Thyroid gland (tissue), 4 donors: ENCODE measurements at regions not wholly inside any gene's neighbourhood (a gene's known extent, or its start where the extent isn't known, plus 50 kb on each side); places are given as distances from the start of the nearest gene placed in this dataset.

ENCODE experiments used
- DNase-seq, 2 donors: peaks; one replicate each; pipeline ENCODE4 v3.0.0-alpha.2; 2019
- H3K27ac ChIP-seq, 3 donors: fragments of 200-600 bp; sonication (generic); 1 replicate in 2 of 3; 2 replicates in 1 of 3; pipeline ENCODE4 v1.5.1; 2016 to 2019; ENCODE audit warnings: mild to moderate bottlenecking in 1 of 3, moderate library complexity in 1 of 3
- H3K27me3 ChIP-seq: fragments of 200-600 bp; sonication (generic); one replicate; pipeline ENCODE4 v1.5.1; 2019
- H3K36me3 ChIP-seq, 2 donors: fragments of 200-600 bp; sonication (generic); one replicate each; pipeline ENCODE4 v1.5.1; 2016 to 2019
- H3K4me1 ChIP-seq, 2 donors: fragments of 200-600 bp; sonication (generic); one replicate each; pipeline ENCODE4 v1.5.1; 2017 to 2019
- H3K4me3 ChIP-seq, 3 donors: fragments of 200-600 bp; sonication (generic); replicated peaks in 1 of 3; 1 replicate in 2 of 3; 2 replicates in 1 of 3; pipeline ENCODE4 v1.5.1; 2016; ENCODE audit warnings: mild to moderate bottlenecking in 1 of 3
- H3K9me3 ChIP-seq: fragments of 200-600 bp; sonication (generic); one replicate; pipeline ENCODE4 v1.5.1; 2017
- CTCF ChIP-seq, 6 experiments: fragments of 200-600 bp in 3 of 6; fragments of 450-650 bp in 3 of 6; sonication (generic) in 3 of 6; IDR thresholded peaks; one replicate each; pipeline ENCODE4 v1.5.1; 2016 to 2019; ENCODE audit warnings: antibody characterized with exemption in 6 of 6, mild to moderate bottlenecking in 2 of 6, inconsistent platforms in 1 of 6, moderate library complexity in 1 of 6
- POLR2A ChIP-seq, 2 donors: fragments of 450-650 bp; IDR thresholded peaks; one replicate each; pipeline ENCODE4 v1.6.1; 2017; ENCODE audit warnings: antibody characterized with exemption in 2 of 2, mild to moderate bottlenecking in 2 of 2, moderate library complexity in 1 of 2
- WGBS, 2 donors: methylation state at CpG; one replicate each; pipeline ENCODE4 v1.1.5; 2017; 5-methylcytosine and 5-hydroxymethylcytosine counted together
- intact Hi-C: fragments of 100-400 bp; cut with DNase I; formaldehyde crosslinking; loops from one replicate; pipeline ENCODE4 v1.15.1; 2023

- Histone ChIP-seq H3K4me3 (no peak overlapping the region), H3K9me3 (no peaks in the 10 kb centered on the region), H3K36me3 (no peaks in the 10 kb centered on the region), H3K27ac (no peak overlapping the region), H3K4me1 (no peaks in the 10 kb centered on the region), H3K27me3 (no peaks in the 10 kb centered on the region)
- 74 to 81% methylated on average over 4 of the region's 4 CpGs for WGBS, 2 donors
- DNase-seq, result no peak
- TF ChIP-seq POLR2A (IDR thresholded peaks at IDR 0.05) (no peak), CTCF (IDR thresholded peaks at IDR 0.05) (no peak)
- intact Hi-C loops, result no loop called here
Measured at GRCh38 chr5:17436350-17436749, 61.7 kb upstream of the TAF11L2 start.

- Histone ChIP-seq H3K27ac (no peak overlapping the region), H3K27me3 (no peaks in the 10 kb centered on the region), H3K36me3 (no peaks in the 10 kb centered on the region), H3K4me1 (no peaks in the 10 kb centered on the region), H3K4me3 (no peak overlapping the region), H3K9me3 (no peaks in the 10 kb centered on the region)
- DNase-seq, result no peak
- intact Hi-C loops, result no loop called here
- 72 to 75% methylated on average over 4 of the region's 4 CpGs for WGBS, 2 donors
- TF ChIP-seq POLR2A (IDR thresholded peaks at IDR 0.05), result no peak
Measured at GRCh38 chr5:17436761-17437221, 61.2 kb upstream of the TAF11L2 start.

- no peak for DNase-seq
- TF ChIP-seq CTCF (IDR thresholded peaks at IDR 0.05) (no peak), POLR2A (IDR thresholded peaks at IDR 0.05) (no peak)
- intact Hi-C loops, result no loop called here
Measured at GRCh38 chr5:17438027-17438426, 60.0 kb upstream of the TAF11L2 start.

GRCh38 chr5:17439956-17440355 is 58.1 kb upstream of the TAF11L2 start:
- Histone ChIP-seq H3K9me3 (no peaks in the 10 kb centered on the region), H3K27ac (no peak overlapping the region), H3K4me1 (no peaks in the 10 kb centered on the region), H3K36me3 (no peaks in the 10 kb centered on the region), H3K27me3 (no peaks in the 10 kb centered on the region), H3K4me3 (no peak overlapping the region)
- TF ChIP-seq POLR2A (IDR thresholded peaks at IDR 0.05) (no peak), CTCF (IDR thresholded peaks at IDR 0.05) (no peak)
- DNase-seq, result no peak
- intact Hi-C loops, result no loop called here

More at GRCh38 chr5:17438027-17438426, 60.0 kb upstream of the TAF11L2 start:
- Histone ChIP-seq H3K27me3 (no peaks in the 10 kb centered on the region), H3K36me3 (no peaks in the 10 kb centered on the region), H3K27ac (no peak overlapping the region), H3K4me3 (no peak overlapping the region), H3K9me3 (no peaks in the 10 kb centered on the region), H3K4me1 (no peaks in the 10 kb centered on the region)
- WGBS, 2 donors, result 85 to 96% methylated on average over 4 of the region's 4 CpGs

GRCh38 chr5:17440766-17441165 is 57.3 kb upstream of the TAF11L2 start:
- TF ChIP-seq CTCF (IDR thresholded peaks at IDR 0.05) (no peak), POLR2A (IDR thresholded peaks at IDR 0.05) (no peak)
- Histone ChIP-seq H3K27me3 (no peaks in the 10 kb centered on the region), H3K36me3 (no peaks in the 10 kb centered on the region), H3K9me3 (no peaks in the 10 kb centered on the region), H3K27ac (no peak overlapping the region), H3K4me3 (no peak overlapping the region), H3K4me1 (no peaks in the 10 kb centered on the region)
- no peak for DNase-seq
- intact Hi-C loops, result no loop called here

- Histone ChIP-seq H3K9me3 (no peaks in the 10 kb centered on the region), H3K4me3 (no peak overlapping the region), H3K4me1 (no peaks in the 10 kb centered on the region), H3K27me3 (no peaks in the 10 kb centered on the region), H3K36me3 (no peaks in the 10 kb centered on the region), H3K27ac (no peak overlapping the region)
- 84 to 85% methylated on average over 3 of the region's 3 CpGs for WGBS, 2 donors
- no peak for DNase-seq
- intact Hi-C loops, result no loop called here
- TF ChIP-seq POLR2A (IDR thresholded peaks at IDR 0.05), result no peak
- no peak for TF ChIP-seq CTCF (IDR thresholded peaks at IDR 0.05)
Measured at GRCh38 chr5:17441351-17441750, 56.7 kb upstream of the TAF11L2 start.
